Osteoblast (primary cell): ENCODE measurements at regions not wholly inside any gene's neighbourhood (a gene's known extent, or its start where the extent isn't known, plus 50 kb on each side); places are given as distances from the start of the nearest gene placed in this dataset.

Experiments used
- DNase-seq: peaks from one replicate; pipeline ENCODE4 v3.0.0; 2011; ENCODE audit warnings: low spot score, mixed read lengths; ENCODE audit not compliant: insufficient read length; ENCODE audit errors: missing footprints
- H2AFZ ChIP-seq: 2 replicates; pipeline ENCODE4 v1.6.0; 2011; ENCODE audit warnings: mild to moderate bottlenecking, low read length
- H3K27ac ChIP-seq: 2 replicates; pipeline ENCODE4 v1.5.1; 2011; ENCODE audit warnings: mild to moderate bottlenecking, low read depth, low read length, moderate library complexity
- H3K27me3 ChIP-seq: 2 replicates; pipeline ENCODE4 v1.6.0; 2012; ENCODE audit warnings: mild to moderate bottlenecking, control low read depth, inconsistent platforms, low read length, moderate library complexity; ENCODE audit not compliant: insufficient read depth
- H3K36me3 ChIP-seq: 2 replicates; pipeline ENCODE4 v1.5.1; 2011; ENCODE audit warnings: mild to moderate bottlenecking, low read length, control low read depth, moderate library complexity; ENCODE audit not compliant: insufficient read depth
- H3K4me1 ChIP-seq: 2 replicates; pipeline ENCODE4 v1.5.1; 2011; ENCODE audit warnings: mild to moderate bottlenecking, low read length, control low read depth, moderate library complexity; ENCODE audit not compliant: insufficient read depth
- H3K4me2 ChIP-seq: 2 replicates; pipeline ENCODE4 v1.6.0; 2011; ENCODE audit warnings: mild to moderate bottlenecking, low read length; ENCODE audit not compliant: insufficient read depth
- H3K4me3 ChIP-seq: fragments of 200-600 bp; sonication (generic); 3 replicates; pipeline ENCODE4 v1.5.1; 2012; ENCODE audit warnings: mild to moderate bottlenecking, low read length, inconsistent platforms; ENCODE audit not compliant: insufficient read depth
- H3K79me2 ChIP-seq: 2 replicates; pipeline ENCODE4 v1.6.0; 2012; ENCODE audit warnings: mild to moderate bottlenecking, low read length, control low read depth, inconsistent platforms; ENCODE audit not compliant: insufficient read depth
- H3K9me3 ChIP-seq: 2 replicates; pipeline ENCODE4 v1.5.1; 2011; ENCODE audit warnings: low read depth, low read length, control low read depth
- H4K20me1 ChIP-seq: 2 replicates; pipeline ENCODE4 v1.6.0; 2012; ENCODE audit warnings: mild to moderate bottlenecking, low read length, control low read depth; ENCODE audit not compliant: insufficient read depth
- TF ChIP-seq, protein P1 (sequence below): IDR thresholded peaks from 2 replicates; pipeline ENCODE4 v1.5.1; 2011; ENCODE audit warnings: mild to moderate bottlenecking, low read depth, low read length, moderate library complexity; ENCODE audit errors: extremely low read depth

GRCh38 chr2:155633060-155633839 lies 699.3 kb downstream of the NR4A2 start:
- Histone ChIP-seq H3K79me2 (no peaks in the 10 kb centered on the region), H3K4me3 (no peak overlapping the region), H3K4me1 (no peaks in the 10 kb centered on the region), H4K20me1 (no peaks in the 10 kb centered on the region), H3K4me2 (no peak overlapping the region), H3K27ac (no peak overlapping the region), H3K27me3 (no peaks in the 10 kb centered on the region), H3K36me3 (no peaks in the 10 kb centered on the region), H3K9me3 (peaks cover 2% of the 10 kb centered on the region), H2AFZ (no peak overlapping the region)
- TF ChIP-seq, protein P1, sequence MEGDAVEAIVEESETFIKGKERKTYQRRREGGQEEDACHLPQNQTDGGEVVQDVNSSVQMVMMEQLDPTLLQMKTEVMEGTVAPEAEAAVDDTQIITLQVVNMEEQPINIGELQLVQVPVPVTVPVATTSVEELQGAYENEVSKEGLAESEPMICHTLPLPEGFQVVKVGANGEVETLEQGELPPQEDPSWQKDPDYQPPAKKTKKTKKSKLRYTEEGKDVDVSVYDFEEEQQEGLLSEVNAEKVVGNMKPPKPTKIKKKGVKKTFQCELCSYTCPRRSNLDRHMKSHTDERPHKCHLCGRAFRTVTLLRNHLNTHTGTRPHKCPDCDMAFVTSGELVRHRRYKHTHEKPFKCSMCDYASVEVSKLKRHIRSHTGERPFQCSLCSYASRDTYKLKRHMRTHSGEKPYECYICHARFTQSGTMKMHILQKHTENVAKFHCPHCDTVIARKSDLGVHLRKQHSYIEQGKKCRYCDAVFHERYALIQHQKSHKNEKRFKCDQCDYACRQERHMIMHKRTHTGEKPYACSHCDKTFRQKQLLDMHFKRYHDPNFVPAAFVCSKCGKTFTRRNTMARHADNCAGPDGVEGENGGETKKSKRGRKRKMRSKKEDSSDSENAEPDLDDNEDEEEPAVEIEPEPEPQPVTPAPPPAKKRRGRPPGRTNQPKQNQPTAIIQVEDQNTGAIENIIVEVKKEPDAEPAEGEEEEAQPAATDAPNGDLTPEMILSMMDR, result no peak
- DNase-seq, result no peak

- no peak overlapping the region for H3K4me2 ChIP-seq
These were observed 701.8 kb downstream of the NR4A2 start for GRCh38 chr2:155630760-155631159.

GRCh38 chr2:155622443-155622842 lies 710.1 kb downstream of the NR4A2 start:
- H4K20me1 ChIP-seq, result no peaks in the 10 kb centered on the region
- no peaks in the 10 kb centered on the region for H3K36me3 ChIP-seq
- H3K27me3 ChIP-seq, result no peaks in the 10 kb centered on the region
- no peak overlapping the region for H3K4me2 ChIP-seq
- no peak overlapping the region for H3K4me3 ChIP-seq
- DNase-seq, result no peak
- no peak overlapping the region for H3K27ac ChIP-seq
- no peak overlapping the region for H2AFZ ChIP-seq
- H3K79me2 ChIP-seq, result no peaks in the 10 kb centered on the region
- no peaks in the 10 kb centered on the region for H3K4me1 ChIP-seq
- TF ChIP-seq, protein P1, result no peak
- H3K9me3 ChIP-seq, result peaks cover 3% of the 10 kb centered on the region

More at GRCh38 chr2:155630760-155631159, 701.8 kb downstream of the NR4A2 start:
- H3K9me3 ChIP-seq, result peaks cover 2% of the 10 kb centered on the region
- H3K36me3 ChIP-seq, result no peaks in the 10 kb centered on the region
- no peaks in the 10 kb centered on the region for H3K27me3 ChIP-seq
- TF ChIP-seq, protein P1, result no peak
- no peak for DNase-seq
- no peaks in the 10 kb centered on the region for H4K20me1 ChIP-seq
- H3K4me1 ChIP-seq, result no peaks in the 10 kb centered on the region
- no peak overlapping the region for H3K4me3 ChIP-seq
- no peak overlapping the region for H2AFZ ChIP-seq
- no peak overlapping the region for H3K27ac ChIP-seq
- no peaks in the 10 kb centered on the region for H3K79me2 ChIP-seq

DNA sequence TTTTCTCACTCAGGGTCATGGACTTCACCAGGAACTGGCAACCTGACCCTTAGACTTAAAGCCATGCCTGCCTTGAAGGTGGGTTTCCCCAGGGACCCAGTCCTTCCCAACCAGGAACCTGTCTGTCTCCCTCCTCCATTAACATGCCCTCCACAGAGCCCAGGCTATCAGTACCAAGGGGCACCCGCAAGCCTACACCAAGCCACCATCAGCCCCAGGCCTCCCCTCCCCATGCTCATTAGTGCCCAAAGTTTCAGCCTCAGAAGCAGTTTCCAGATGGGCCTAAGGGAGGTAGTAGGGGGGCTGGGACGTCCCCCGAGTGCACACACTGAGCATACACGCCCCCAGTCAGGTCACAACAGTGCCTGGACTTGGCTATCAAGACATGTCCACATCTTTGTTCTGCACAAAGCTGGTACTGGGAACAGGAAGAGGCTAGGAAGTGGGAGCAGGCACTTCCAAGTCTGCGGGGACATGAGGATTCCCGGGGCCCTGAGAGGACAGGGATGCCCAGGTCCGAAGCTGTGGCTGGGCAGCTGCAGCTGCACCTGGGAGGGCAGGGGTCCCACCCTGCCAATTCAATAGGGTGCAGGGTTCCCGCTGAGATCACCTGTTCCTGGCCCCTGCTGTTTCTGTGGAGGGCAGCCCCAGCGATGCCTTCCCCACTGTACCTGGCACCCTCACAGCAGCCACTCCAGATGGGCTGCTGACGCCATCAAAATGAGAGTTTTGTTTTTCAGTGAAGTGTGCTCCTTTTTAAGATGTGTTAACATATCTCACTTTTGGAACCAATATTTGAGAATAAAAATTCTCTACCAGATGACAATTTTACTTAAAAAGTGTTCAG lies 731.4 kb downstream of the NR4A2 start:
- Histone ChIP-seq H3K36me3 (no peaks in the 10 kb centered on the region), H4K20me1 (no peaks in the 10 kb centered on the region), H3K9me3 (no peaks in the 10 kb centered on the region), H3K79me2 (no peaks in the 10 kb centered on the region), H3K27ac (no peak overlapping the region), H3K27me3 (no peaks in the 10 kb centered on the region), H2AFZ (no peak overlapping the region), H3K4me3 (no peak overlapping the region), H3K4me1 (no peaks in the 10 kb centered on the region), H3K4me2 (no peak overlapping the region)
- no peak for DNase-seq
- TF ChIP-seq, protein P1, result no peak
